ENCODE measurements at regions not wholly inside any gene's neighbourhood (a gene's known extent, or its start where the extent isn't known, plus 50 kb on each side); places are given as distances from the start of the nearest gene placed in this dataset.
A peak's percentile ranks its signal among the peaks of the same experiment; 100 is the strongest.

GRCh38 chr11:44379141-44380008 lies 69.4 kb upstream of the ALX4 start:
- no peaks in the 10 kb centered on the region; the same call in 1 of the 2 replicates for H3K27me3 ChIP-seq (ENCODE audit: insufficient read depth, low read length)
- no peaks in the 10 kb centered on the region for H3K23me2 ChIP-seq (ENCODE audit: insufficient read length, low read depth, low read length, poor library complexity, severe bottlenecking)
- H3K27ac ChIP-seq (ENCODE audit: insufficient read length, low read depth, low read length) = no peak overlapping the region
- H3K36me3 Mint-ChIP-seq (ENCODE audit: insufficient read depth in 1 of 3, low read depth in 3 of 3) = no peaks in the 10 kb centered on the region
- no peaks in the 10 kb centered on the region for H4K20me1 ChIP-seq (ENCODE audit: control insufficient read depth, insufficient read depth, insufficient read length)
- H2BK20ac ChIP-seq (ENCODE audit: low read depth, low read length, poor library complexity, severe bottlenecking) = no peak overlapping the region
- peaks cover 3 to 9% of the 10 kb centered on the region in 2 experiments; a peak in 2 of 4 replicates for H3K4me1 Mint-ChIP-seq
- no peak overlapping the region for H2BK15ac ChIP-seq (ENCODE audit: low read depth, low read length)
- no peak overlapping the region for H2BK5ac ChIP-seq (ENCODE audit: insufficient read length, low read length)
- H2AFZ ChIP-seq (ENCODE audit: low read length) = no peak overlapping the region
- peaks cover 43% of the 10 kb centered on the region for H3K27me3 Mint-ChIP-seq (ENCODE audit: low read depth)
- H3K27ac Mint-ChIP-seq = peak overlapping the region in 1 of 3 experiments; percentile 8; a peak in 1 of 7 replicates
- H3K14ac ChIP-seq (ENCODE audit: insufficient read depth, low read length) = no peak overlapping the region
- no peak overlapping the region for H3K4me3 Mint-ChIP-seq
- H3T11ph ChIP-seq (ENCODE audit: low read length) = no peak overlapping the region
- DNase-seq = no peak
- H3K23ac ChIP-seq (ENCODE audit: insufficient read length, low read depth, low read length) = no peak overlapping the region
- H3K18ac ChIP-seq (ENCODE audit: insufficient read length, low read depth, low read length) = no peak overlapping the region
- no peak overlapping the region for H3K56ac ChIP-seq (ENCODE audit: insufficient read length, low read depth, low read length)
- no peaks in the 10 kb centered on the region for H3K9me3 ChIP-seq (ENCODE audit: control insufficient read depth, low read depth, low read length)
- no CpG with 5 or more reads among the region's 11 CpGs for WGBS (ENCODE audit: extremely low coverage, insufficient read length, low lambda C conversion rate)
- H3K9ac ChIP-seq (ENCODE audit: extremely low read depth, insufficient read length, low read length) = no peak overlapping the region
- H4K5ac ChIP-seq (ENCODE audit: insufficient read length, low read depth, low read length) = no peak overlapping the region
- H2BK12ac ChIP-seq (ENCODE audit: insufficient read length, low read depth, low read length) = no peak overlapping the region
- H2BK120ac ChIP-seq (ENCODE audit: low read depth, low read length, poor library complexity, severe bottlenecking) = no peak overlapping the region
- no peak overlapping the region for H2AK5ac ChIP-seq (ENCODE audit: insufficient read length, low read length)
- H3K4ac ChIP-seq (ENCODE audit: low read depth, low read length) = no peak overlapping the region
- H4K91ac ChIP-seq (ENCODE audit: insufficient read length, low read depth, low read length) = no peak overlapping the region
- H3K79me2 ChIP-seq (ENCODE audit: insufficient read depth, low read length) = no peaks in the 10 kb centered on the region
- H3K9me3 Mint-ChIP-seq = no peaks in the 10 kb centered on the region
- no peak for TF ChIP-seq CTCF (conservative IDR thresholded peaks at IDR 0.05)
- no peaks in the 10 kb centered on the region for H3K79me1 ChIP-seq (ENCODE audit: insufficient read depth, low read depth, low read length, poor library complexity, severe bottlenecking)
- no peak overlapping the region for H3K4me2 ChIP-seq (ENCODE audit: insufficient read depth, insufficient read length, low read length)
- H3K4me1 ChIP-seq (ENCODE audit: insufficient read depth, low read length) = no peaks in the 10 kb centered on the region
- no peak overlapping the region for H4K8ac ChIP-seq (replicated peaks; ENCODE audit: insufficient read length, low read depth, low read length)
